Activated CD4-positive, alpha-beta T cell treated with anti-CD3 and anti-CD28 coated beads, Interleukin-2, amount 10 ng/mL, durations not matched to agents 24 days and 14 days (primary cell): ENCODE measurements at regions not wholly inside any gene's neighbourhood (a gene's known extent, or its start where the extent isn't known, plus 50 kb on each side); places are given as distances from the start of the nearest gene placed in this dataset.

Experiments
- DNase-seq: peaks from one replicate; pipeline ENCODE4 v3.0.0; 2022
- H3K27ac Mint-ChIP-seq: one replicate; pipeline ENCODE4 v1.8.0; 2022; ENCODE audit warnings: mild to moderate bottlenecking, mixed read lengths
- H3K27me3 Mint-ChIP-seq: one replicate; pipeline ENCODE4 v1.8.0; 2022; ENCODE audit warnings: mixed read lengths
- H3K36me3 Mint-ChIP-seq: one replicate; pipeline ENCODE4 v1.8.0; 2022; ENCODE audit warnings: low read depth, mild to moderate bottlenecking, mixed read lengths
- H3K4me1 Mint-ChIP-seq: one replicate; pipeline ENCODE4 v1.8.0; 2021; ENCODE audit warnings: mixed read lengths
- H3K4me3 Mint-ChIP-seq: one replicate; pipeline ENCODE4 v1.8.0; 2022; ENCODE audit warnings: mild to moderate bottlenecking, moderate library complexity, mixed read lengths
- H3K9me3 Mint-ChIP-seq: one replicate; pipeline ENCODE4 v1.8.0; 2021; ENCODE audit warnings: mixed read lengths
- intact Hi-C: fragments of 100-400 bp; cut with micrococcal nuclease; formaldehyde crosslinking; loops from one replicate; pipeline ENCODE4 v1.15.1; 2023

- Mint-ChIP-seq H3K4me1 (no peaks in the 10 kb centered on the region), H3K36me3 (no peaks in the 10 kb centered on the region), H3K27me3 (no peaks in the 10 kb centered on the region), H3K9me3 (no peaks in the 10 kb centered on the region), H3K27ac (no peak overlapping the region), H3K4me3 (no peak overlapping the region)
- intact Hi-C loops: no loop called here
- no peak for DNase-seq
These were observed 1293.1 kb upstream of the USP15 start for GRCh38 chr12:60967128-60967527.

- Mint-ChIP-seq H3K27me3 (no peaks in the 10 kb centered on the region), H3K4me3 (no peak overlapping the region), H3K36me3 (no peaks in the 10 kb centered on the region), H3K4me1 (no peaks in the 10 kb centered on the region), H3K27ac (no peak overlapping the region), H3K9me3 (no peaks in the 10 kb centered on the region)
- DNase-seq: no peak
- intact Hi-C loops: no loop called here
These were observed 1282.2 kb upstream of the USP15 start for GRCh38 chr12:60977966-60978365.

- H3K9me3 Mint-ChIP-seq: no peaks in the 10 kb centered on the region
- H3K36me3 Mint-ChIP-seq: no peaks in the 10 kb centered on the region
- H3K4me3 Mint-ChIP-seq: no peak overlapping the region
- no peak overlapping the region for H3K27ac Mint-ChIP-seq
- H3K4me1 Mint-ChIP-seq: no peaks in the 10 kb centered on the region
- no peaks in the 10 kb centered on the region for H3K27me3 Mint-ChIP-seq
- intact Hi-C loops: no loop called here
- no peak for DNase-seq
These were observed 1279.6 kb upstream of the USP15 start for GRCh38 chr12:60980558-60980957.

- H3K4me1 Mint-ChIP-seq: no peaks in the 10 kb centered on the region
- no peak overlapping the region for H3K4me3 Mint-ChIP-seq
- H3K27ac Mint-ChIP-seq: no peak overlapping the region
- DNase-seq: no peak
- H3K36me3 Mint-ChIP-seq: no peaks in the 10 kb centered on the region
- intact Hi-C loops: no loop called here
- H3K27me3 Mint-ChIP-seq: no peaks in the 10 kb centered on the region
- no peaks in the 10 kb centered on the region for H3K9me3 Mint-ChIP-seq
These were observed 1278.7 kb upstream of the USP15 start for GRCh38 chr12:60981473-60981872.

GRCh38 chr12:60992087-60992486, 1268.1 kb upstream of the USP15 start:
- intact Hi-C loops: no loop called here
- no peaks in the 10 kb centered on the region for H3K4me1 Mint-ChIP-seq

GRCh38 chr12:60995256-60995825, 1264.9 kb upstream of the USP15 start:
- no peaks in the 10 kb centered on the region for H3K9me3 Mint-ChIP-seq
- no peaks in the 10 kb centered on the region for H3K36me3 Mint-ChIP-seq

More at GRCh38 chr12:60992087-60992486, 1268.1 kb upstream of the USP15 start:
- no peak overlapping the region for H3K4me3 Mint-ChIP-seq
- no peak for DNase-seq
- no peaks in the 10 kb centered on the region for H3K9me3 Mint-ChIP-seq
- no peaks in the 10 kb centered on the region for H3K27me3 Mint-ChIP-seq
- no peak overlapping the region for H3K27ac Mint-ChIP-seq
- H3K36me3 Mint-ChIP-seq: no peaks in the 10 kb centered on the region

GRCh38 chr12:60997869-60998378, 1262.3 kb upstream of the USP15 start:
- Mint-ChIP-seq H3K4me1 (no peaks in the 10 kb centered on the region), H3K9me3 (no peaks in the 10 kb centered on the region), H3K27ac (no peak overlapping the region), H3K36me3 (no peaks in the 10 kb centered on the region), H3K27me3 (no peaks in the 10 kb centered on the region), H3K4me3 (no peak overlapping the region)
- no peak for DNase-seq
- intact Hi-C loops: no loop called here

More at GRCh38 chr12:60995256-60995825, 1264.9 kb upstream of the USP15 start:
- no peak for DNase-seq
- Mint-ChIP-seq H3K27ac (no peak overlapping the region), H3K27me3 (no peaks in the 10 kb centered on the region), H3K4me1 (no peaks in the 10 kb centered on the region), H3K4me3 (no peak overlapping the region)
- intact Hi-C loops: no loop called here

- no peaks in the 10 kb centered on the region for H3K36me3 Mint-ChIP-seq
- no peak overlapping the region for H3K4me3 Mint-ChIP-seq
- H3K27me3 Mint-ChIP-seq: no peaks in the 10 kb centered on the region
- no peak for DNase-seq
- intact Hi-C loops: no loop called here
- no peak overlapping the region for H3K27ac Mint-ChIP-seq
- no peaks in the 10 kb centered on the region for H3K9me3 Mint-ChIP-seq
- H3K4me1 Mint-ChIP-seq: no peaks in the 10 kb centered on the region
These were observed 1251.0 kb upstream of the USP15 start for GRCh38 chr12:61009192-61009591.

- no peaks in the 10 kb centered on the region for H3K36me3 Mint-ChIP-seq
- DNase-seq: no peak
- no peaks in the 10 kb centered on the region for H3K9me3 Mint-ChIP-seq
These were observed 1248.3 kb upstream of the USP15 start for GRCh38 chr12:61011767-61012423.

GRCh38 chr12:61018571-61018970, 1241.6 kb upstream of the USP15 start:
- no peak for DNase-seq
- H3K4me1 Mint-ChIP-seq: no peaks in the 10 kb centered on the region
- no peak overlapping the region for H3K27ac Mint-ChIP-seq
- no peaks in the 10 kb centered on the region for H3K27me3 Mint-ChIP-seq
- peaks cover 3% of the 10 kb centered on the region for H3K9me3 Mint-ChIP-seq
- intact Hi-C loops: no loop called here
- no peak overlapping the region for H3K4me3 Mint-ChIP-seq
- H3K36me3 Mint-ChIP-seq: no peaks in the 10 kb centered on the region

More at GRCh38 chr12:61011767-61012423, 1248.3 kb upstream of the USP15 start:
- intact Hi-C loops: no loop called here
- Mint-ChIP-seq H3K27me3 (no peaks in the 10 kb centered on the region), H3K4me1 (no peaks in the 10 kb centered on the region), H3K4me3 (no peak overlapping the region), H3K27ac (no peak overlapping the region)

GRCh38 chr12:61023231-61023630, 1237.0 kb upstream of the USP15 start:
- peaks cover 4% of the 10 kb centered on the region for H3K9me3 Mint-ChIP-seq
- no peaks in the 10 kb centered on the region for H3K4me1 Mint-ChIP-seq
- no peaks in the 10 kb centered on the region for H3K36me3 Mint-ChIP-seq
- H3K27me3 Mint-ChIP-seq: no peaks in the 10 kb centered on the region
- H3K27ac Mint-ChIP-seq: no peak overlapping the region
- no peak overlapping the region for H3K4me3 Mint-ChIP-seq
- intact Hi-C loops: no loop called here
- no peak for DNase-seq

- no peaks in the 10 kb centered on the region for H3K36me3 Mint-ChIP-seq
- H3K4me1 Mint-ChIP-seq: no peaks in the 10 kb centered on the region
- H3K4me3 Mint-ChIP-seq: no peak overlapping the region
- H3K27ac Mint-ChIP-seq: no peak overlapping the region
- intact Hi-C loops: no loop called here
- DNase-seq: no peak
- no peaks in the 10 kb centered on the region for H3K9me3 Mint-ChIP-seq
- H3K27me3 Mint-ChIP-seq: no peaks in the 10 kb centered on the region
These were observed 1230.7 kb upstream of the USP15 start for GRCh38 chr12:61029516-61029915.

- Mint-ChIP-seq H3K27me3 (no peaks in the 10 kb centered on the region), H3K36me3 (no peaks in the 10 kb centered on the region), H3K9me3 (no peaks in the 10 kb centered on the region), H3K4me1 (no peaks in the 10 kb centered on the region), H3K27ac (no peak overlapping the region), H3K4me3 (no peak overlapping the region)
- no peak for DNase-seq
- intact Hi-C loops: no loop called here
These were observed 1222.4 kb upstream of the USP15 start for GRCh38 chr12:61037792-61038191.

- Mint-ChIP-seq H3K36me3 (no peaks in the 10 kb centered on the region), H3K27me3 (no peaks in the 10 kb centered on the region), H3K27ac (no peak overlapping the region), H3K4me3 (no peak overlapping the region), H3K9me3 (no peaks in the 10 kb centered on the region), H3K4me1 (no peaks in the 10 kb centered on the region)
- intact Hi-C loops: no loop called here
- no peak for DNase-seq
These were observed 1216.4 kb upstream of the USP15 start for GRCh38 chr12:61043838-61044237.

GRCh38 chr12:61044766-61045165, 1215.4 kb upstream of the USP15 start:
- Mint-ChIP-seq H3K27ac (no peak overlapping the region), H3K9me3 (no peaks in the 10 kb centered on the region), H3K4me3 (no peak overlapping the region), H3K4me1 (no peaks in the 10 kb centered on the region), H3K27me3 (no peaks in the 10 kb centered on the region), H3K36me3 (no peaks in the 10 kb centered on the region)
- DNase-seq: no peak
- intact Hi-C loops: no loop called here
